Stomach (tissue), 4 donors: ENCODE measurements at regions not wholly inside any gene's neighbourhood (a gene's known extent, or its start where the extent isn't known, plus 50 kb on each side); places are given as distances from the start of the nearest gene placed in this dataset.

Source experiments
- CTCF ChIP-seq, 7 experiments: fragments of 450-650 bp in 4 of 7; fragments of 200-600 bp in 3 of 7; sonication (generic) in 3 of 7; IDR thresholded peaks; one replicate each; pipeline ENCODE4 v1.5.1; 2016 to 2019; ENCODE audit warnings: antibody characterized with exemption in 7 of 7, control low read depth in 2 of 7, mild to moderate bottlenecking in 1 of 7
- EP300 ChIP-seq: sonication (generic); formaldehyde crosslinking; IDR thresholded peaks from one replicate; pipeline ENCODE4 v1.6.1; 2017; ENCODE audit warnings: antibody characterized with exemption
- POLR2A ChIP-seq, 4 donors: fragments of 450-650 bp; IDR thresholded peaks; one replicate each; pipeline ENCODE4 v1.6.1; 2016; ENCODE audit warnings: antibody characterized with exemption in 4 of 4, control low read depth in 2 of 4, mild to moderate bottlenecking in 1 of 4, moderate library complexity in 1 of 4

GRCh38 chr5:152083231-152083630 is 158.6 kb upstream of the GLRA1 start:
- TF ChIP-seq CTCF (IDR thresholded peaks at IDR 0.05) (no peak), POLR2A (IDR thresholded peaks at IDR 0.05) (no peak), EP300 (no peak)
